NOMO-1 treated with DMSO at 0.1 percent for 48 hours (cell line): ENCODE measurements at regions not wholly inside any gene's neighbourhood (a gene's known extent, or its start where the extent isn't known, plus 50 kb on each side); places are given as distances from the start of the nearest gene placed in this dataset.

Experiments used
- DNase-seq: peaks from one replicate; lab custom pipeline; 2025; ENCODE audit not compliant: unreplicated experiment; lab: John Stamatoyannopoulos, UW

DNA sequence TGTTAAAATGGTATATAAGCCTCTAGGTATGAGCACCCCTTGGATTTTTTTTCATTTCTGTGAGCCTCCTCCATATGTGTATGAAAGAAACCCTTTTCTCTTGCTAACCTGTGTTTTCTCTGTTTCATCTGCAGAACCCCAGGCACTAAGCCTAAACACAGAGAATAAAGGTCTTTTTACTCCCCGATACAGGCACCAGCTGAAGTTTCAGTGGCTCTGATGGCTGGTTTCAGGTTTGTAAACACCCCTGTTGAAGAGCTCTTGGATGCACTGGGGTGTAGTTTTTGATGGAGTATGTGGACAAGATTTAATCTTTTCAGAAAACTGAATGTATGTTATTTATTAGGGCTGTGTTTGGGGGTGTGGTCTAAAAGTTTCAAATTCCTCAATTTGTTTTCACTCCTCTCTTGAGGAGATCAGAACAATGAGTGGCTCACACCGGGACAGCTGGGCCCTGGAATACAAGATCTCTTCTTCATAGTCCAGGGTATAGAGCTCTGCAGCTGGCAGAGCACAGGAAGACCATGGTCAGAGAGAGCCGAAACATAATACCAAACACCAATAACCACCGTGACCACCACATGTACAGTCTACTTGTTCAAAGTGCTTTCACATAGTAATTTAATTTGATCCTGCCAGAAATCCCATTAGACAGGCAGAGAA lies 50.2 kb upstream of the VTCN1 start:
- DNase-seq: no peak
